Stimulated activated CD8-positive, alpha-beta memory T cell treated with anti-CD3 and anti-CD28 coated beads, Interleukin-4, amount 100 ng/mL, for 4 hours (primary cell): ENCODE measurements at regions not wholly inside any gene's neighbourhood (a gene's known extent, or its start where the extent isn't known, plus 50 kb on each side); places are given as distances from the start of the nearest gene placed in this dataset.
"Not testable (repeated sequence)": the region's sequence is repeated elsewhere in the genome, so short reads cannot be mapped to it uniquely, and the experiment has no call there.

Source experiments
- DNase-seq, 2 donors: peaks; one replicate each; pipeline ENCODE4 v3.0.0-alpha.2; 2020; ENCODE audit warnings: low read depth in 2 of 2, low spot score in 1 of 2

GRCh38 chr16:29186306-29187220 lies 201.7 kb downstream of the LAT start:
- not testable (repeated sequence) for DNase-seq

DNA sequence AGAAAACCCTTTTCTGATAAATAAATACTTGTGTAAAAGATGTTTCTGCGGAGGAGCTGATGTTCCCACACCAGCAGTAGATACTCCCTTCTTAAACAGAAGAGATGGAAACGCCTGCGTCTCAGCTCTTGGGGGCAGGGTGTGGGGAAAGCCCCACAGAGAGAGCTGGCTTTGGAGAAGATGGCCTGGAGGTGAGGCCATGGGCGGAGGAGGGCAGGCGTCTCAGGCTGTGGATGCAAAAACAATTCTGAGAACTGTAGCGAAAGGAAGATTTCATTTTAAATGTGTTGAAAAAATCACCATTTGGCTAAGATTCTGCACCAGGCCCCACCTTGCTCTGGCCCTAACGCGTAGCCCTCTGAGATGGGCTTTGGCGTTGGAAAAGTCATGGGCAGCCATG lies 201.0 kb downstream of the LAT start:
- not testable (repeated sequence) for DNase-seq

GRCh38 chr16:29184738-29185438 lies 200.0 kb downstream of the LAT start:
- DNase-seq, result not testable (repeated sequence)

GRCh38 chr16:29182940-29183868 lies 198.4 kb downstream of the LAT start:
- DNase-seq, result not testable (repeated sequence)

DNA sequence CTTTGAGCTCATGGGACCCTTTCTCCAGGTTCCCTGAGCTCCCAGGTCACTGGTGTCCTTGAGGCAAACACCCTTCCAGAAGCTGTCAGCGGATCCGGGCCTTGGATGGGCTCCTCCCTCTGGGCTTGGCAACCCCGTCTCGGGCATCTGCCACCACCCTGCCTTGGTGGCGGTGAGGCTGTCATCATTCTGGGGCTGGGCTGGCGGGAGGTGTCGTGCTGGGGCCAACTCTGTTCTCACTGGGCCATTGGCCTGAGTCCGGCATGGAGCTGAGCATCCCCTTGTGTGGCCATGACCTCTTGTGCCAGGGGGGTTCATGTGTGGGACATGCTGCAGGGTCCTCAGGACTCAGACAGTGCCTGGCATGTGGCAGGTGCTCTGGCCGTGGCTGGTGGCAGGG lies 197.6 kb downstream of the LAT start:
- no peak for DNase-seq

- not testable (repeated sequence) for DNase-seq
Measured at GRCh38 chr16:29181921-29182411, 197.1 kb downstream of the LAT start.

DNA sequence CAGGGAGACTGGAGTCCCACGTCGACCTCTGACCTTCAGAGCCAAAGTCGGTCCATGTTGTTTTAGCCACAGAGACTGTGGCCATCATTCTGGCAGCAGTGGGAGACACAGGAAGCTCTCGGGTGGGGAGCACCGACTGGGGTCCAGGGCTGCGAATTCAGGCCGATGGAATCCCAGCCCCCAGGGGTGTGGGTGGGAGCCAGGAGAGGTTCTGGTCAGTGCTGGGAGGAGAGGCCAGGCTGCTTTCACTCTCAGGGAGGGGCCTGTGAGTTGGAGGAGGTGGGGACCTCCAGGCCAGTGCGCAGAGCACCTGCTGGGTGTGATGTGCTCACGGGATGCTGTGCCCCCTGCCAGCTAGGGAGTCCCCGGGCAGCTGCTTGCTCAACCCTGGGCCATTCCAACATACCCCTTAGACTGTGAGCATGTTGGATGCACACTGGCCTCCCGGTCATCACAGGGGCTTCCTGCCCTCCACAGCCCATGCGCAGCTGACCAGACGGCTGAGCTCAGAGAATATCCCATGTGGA lies 196.5 kb downstream of the LAT start:
- DNase-seq, result not testable (repeated sequence)

GRCh38 chr16:29180206-29180600 lies 195.4 kb downstream of the LAT start:
- DNase-seq, result not testable (repeated sequence)

GRCh38 chr16:29179401-29180205 lies 194.8 kb downstream of the LAT start:
- not testable (repeated sequence) for DNase-seq

GRCh38 chr16:29177888-29178726 lies 193.3 kb downstream of the LAT start:
- DNase-seq, result not testable (repeated sequence)

DNA sequence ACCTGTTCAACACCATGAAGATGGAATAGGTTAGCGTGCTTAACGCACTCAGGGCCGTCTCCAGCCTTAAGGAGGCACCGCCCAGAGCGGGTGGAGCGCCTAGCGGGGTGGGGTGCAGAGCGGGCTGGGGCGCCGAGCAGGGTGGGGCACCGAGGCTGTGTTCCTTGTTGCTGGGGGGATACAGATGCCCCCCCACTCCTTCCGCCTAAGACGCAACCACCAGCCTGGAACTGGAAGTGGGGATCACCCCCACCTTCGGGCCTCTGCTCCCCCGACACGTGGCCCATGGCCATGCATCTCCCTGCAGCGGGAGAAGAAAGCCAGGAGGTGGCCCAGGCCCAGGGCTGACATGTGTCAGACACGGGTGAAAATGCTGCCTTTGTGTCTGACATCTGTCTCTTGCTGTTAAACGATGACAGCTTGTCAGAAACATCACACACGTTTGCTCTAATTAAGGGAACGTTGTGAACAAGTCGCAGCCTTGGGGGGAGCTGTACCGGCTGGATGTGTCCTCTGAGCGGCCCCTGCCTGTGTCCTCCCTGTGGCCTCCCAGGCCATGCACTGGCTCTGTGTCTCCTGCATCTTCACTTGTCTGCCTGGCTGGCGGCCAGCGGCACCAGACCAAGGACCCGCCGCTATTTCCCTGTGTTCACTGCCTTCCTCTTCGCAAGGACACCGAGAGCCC lies 192.5 kb downstream of the LAT start:
- not testable (repeated sequence) for DNase-seq

DNA sequence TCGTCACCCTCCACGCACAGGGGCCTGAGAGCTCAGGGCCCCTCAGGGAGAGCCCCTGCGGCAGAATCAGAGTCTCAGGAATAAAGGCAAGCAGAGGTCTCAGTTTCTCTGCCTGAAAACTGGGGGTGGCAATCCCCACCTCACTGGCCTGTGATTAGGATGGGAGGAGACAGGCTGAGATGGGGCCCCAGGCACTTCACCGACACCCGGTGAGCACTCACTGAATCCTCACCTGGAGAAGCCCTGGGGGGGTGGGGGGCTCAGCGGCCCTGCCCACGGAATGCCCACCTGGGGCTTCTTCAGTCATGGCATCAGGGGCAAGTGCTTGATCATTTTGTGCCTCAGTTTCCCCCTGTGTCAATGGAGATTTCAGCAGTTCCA lies 192.0 kb downstream of the LAT start:
- DNase-seq, result not testable (repeated sequence)

DNA sequence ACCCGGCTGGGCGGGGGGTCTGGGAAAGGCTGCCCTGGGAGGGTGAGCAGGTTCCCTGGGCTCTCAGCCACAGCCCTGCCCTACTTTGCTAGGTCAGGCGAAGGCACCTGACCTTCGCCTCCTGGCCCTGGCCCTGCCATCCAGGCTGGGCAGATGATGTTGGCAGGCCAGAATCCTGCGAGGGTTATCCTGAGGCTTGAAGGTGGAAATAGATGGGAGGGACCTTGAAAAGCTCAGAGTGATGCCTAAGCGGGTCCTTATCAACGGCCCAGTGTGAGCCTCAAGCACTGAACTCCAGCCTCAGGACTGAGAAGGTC lies 191.3 kb downstream of the LAT start:
- DNase-seq, result not testable (repeated sequence)

DNA sequence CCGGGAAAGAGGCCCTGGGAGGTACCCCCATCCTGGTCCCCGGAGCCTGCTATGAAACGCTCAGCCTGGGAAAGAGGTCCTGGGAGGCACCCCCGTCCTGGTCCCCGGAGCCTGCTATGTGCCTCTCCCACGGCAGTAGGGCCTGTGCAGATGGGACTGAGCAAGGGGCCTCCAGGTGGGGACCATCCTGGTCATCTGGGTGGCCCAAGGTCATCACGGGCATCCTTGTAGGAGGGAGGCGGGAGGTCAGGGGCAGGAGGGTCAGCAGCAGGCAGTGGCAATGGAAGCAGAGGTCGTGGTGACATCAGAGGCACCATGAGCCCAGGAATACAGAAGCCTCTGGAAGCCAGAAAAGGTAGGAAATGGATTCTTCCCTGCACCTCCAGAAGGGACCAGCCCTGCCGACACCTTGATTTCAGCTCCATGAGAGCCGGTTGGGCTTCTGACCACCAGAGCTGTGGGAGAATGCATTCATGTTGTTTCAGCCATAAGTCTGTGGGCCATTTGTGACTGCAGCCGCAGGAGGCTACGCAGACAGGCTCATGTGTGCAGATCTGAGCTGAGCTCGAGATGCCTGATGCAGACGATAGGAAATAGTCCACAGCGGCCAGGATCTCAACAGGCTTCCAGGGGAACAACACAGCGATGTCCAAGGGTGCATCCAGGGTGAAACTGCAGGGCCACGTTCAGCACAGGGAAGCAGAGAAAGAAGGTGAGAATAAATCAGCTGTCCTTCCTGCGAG lies 190.7 kb downstream of the LAT start:
- DNase-seq, result not testable (repeated sequence)

DNA sequence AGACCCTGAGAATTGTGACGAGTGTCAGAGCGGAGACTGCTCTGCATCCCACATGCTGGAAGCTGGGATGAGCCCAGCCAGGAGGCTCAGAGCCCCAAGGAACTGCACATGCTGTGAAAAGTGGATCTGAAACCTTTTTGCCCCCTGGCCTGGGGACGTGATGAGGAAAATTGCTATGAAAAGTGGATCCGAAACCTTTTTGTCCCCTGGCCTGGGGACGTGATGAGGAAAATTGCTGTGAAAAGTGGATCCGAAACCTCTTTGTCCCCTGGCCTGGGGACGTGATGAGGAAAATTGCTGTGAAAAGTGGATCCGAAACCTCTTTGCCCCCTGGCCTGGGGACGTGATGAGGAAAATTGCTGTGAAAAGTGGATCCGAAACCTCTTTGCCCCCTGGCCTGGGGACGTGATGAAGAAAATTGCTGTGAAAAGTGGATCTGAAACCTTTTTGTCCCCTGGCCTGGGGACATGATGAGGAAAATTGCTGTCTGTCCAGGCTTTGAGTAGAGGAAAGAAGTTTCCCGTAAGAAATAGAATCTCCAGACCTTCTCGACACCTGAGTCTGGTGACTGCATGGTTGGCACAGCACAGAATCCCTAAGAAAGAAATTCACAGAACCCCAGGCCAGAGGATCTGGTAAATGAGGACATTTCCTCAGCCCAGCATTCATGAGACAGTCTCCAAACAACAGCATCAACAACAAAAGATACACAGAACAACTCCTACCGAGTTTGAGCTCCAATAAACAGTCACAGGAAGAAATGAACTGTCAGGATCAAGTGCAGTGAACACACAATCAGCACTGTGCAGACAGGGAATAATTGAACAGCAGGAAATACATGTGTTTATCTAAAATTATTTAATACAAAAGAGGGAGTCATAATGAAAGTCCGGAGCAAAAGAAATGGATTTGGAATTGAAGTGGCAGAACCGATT lies 188.8 kb downstream of the LAT start:
- DNase-seq, result not testable (repeated sequence)

GRCh38 chr16:29172098-29172724 lies 187.4 kb downstream of the LAT start:
- not testable (repeated sequence) for DNase-seq
